SK-N-SH (cell line): ENCODE measurements at regions not wholly inside any gene's neighbourhood (a gene's known extent, or its start where the extent isn't known, plus 50 kb on each side); places are given as distances from the start of the nearest gene placed in this dataset.

Experiments
- CTCF ChIA-PET: fragments of 300-600, 350-600 bp; formaldehyde crosslinking; extraction: SDS; loops from one replicate; lab custom pipeline; 2021; lab: Yijun Ruan, JAX
- POLR2A ChIA-PET: fragments of 350-600 bp; sonication (Branson Sonifier 250); formaldehyde crosslinking; extraction: SDS; loops from one replicate; lab custom pipeline; 2020; ENCODE audit warnings: antibody characterized with exemption, inconsistent platforms; lab: Yijun Ruan, JAX
- DNase-seq: peaks from one replicate; pipeline ENCODE4 v3.0.0; 2012
- H2AFZ ChIP-seq: fragments of 200-600 bp; sonication (generic); 2 replicates; pipeline ENCODE4 v1.8.1; 2016; ENCODE audit warnings: antibody characterized with exemption, mild to moderate bottlenecking, low read depth
- H3F3A ChIP-seq: fragments of 200-600 bp; sonication (generic); replicated peaks from 2 replicates; pipeline ENCODE3; 2016; ENCODE audit warnings: antibody characterized with exemption, mild to moderate bottlenecking; ENCODE audit not compliant: insufficient read depth
- H3K27ac ChIP-seq, 2 experiments: fragments of 200-500 bp in 1 of 2; fragments of 200-600 bp in 1 of 2; sonication (Bioruptor generic) in 1 of 2; sonication (generic), shearing (Covaris generic) in 1 of 2; 2 replicates each; pipeline versions ENCODE4 v1.5.1 to v1.6.1; 2014 to 2016; ENCODE audit warnings: low read depth in 2 of 2, inconsistent platforms in 1 of 2, low read length in 1 of 2, mild to moderate bottlenecking in 1 of 2, mixed read lengths in 1 of 2
- H3K27me3 ChIP-seq: fragments of 200-600 bp; sonication (generic), shearing (Covaris generic); 2 replicates; pipeline ENCODE4 v1.6.1; 2016; ENCODE audit warnings: mixed run types; ENCODE audit not compliant: insufficient read depth
- H3K36me3 ChIP-seq, 2 experiments: fragments of 200-500 bp in 1 of 2; fragments of 200-600 bp in 1 of 2; sonication (Bioruptor generic) in 1 of 2; sonication (generic) in 1 of 2; replicated peaks in 1 of 2; 2 replicates each; pipeline versions ENCODE3 to v1.5.1; 2014 to 2016; ENCODE audit warnings: low read length in 1 of 2, mild to moderate bottlenecking in 1 of 2; ENCODE audit not compliant: insufficient read depth in 2 of 2, control insufficient read depth in 1 of 2
- H3K4me1 ChIP-seq, 2 experiments: fragments of 200-500 bp in 1 of 2; fragments of 200-600 bp in 1 of 2; sonication (Bioruptor generic) in 1 of 2; sonication (generic), shearing (Covaris generic) in 1 of 2; 2 replicates each; pipeline versions ENCODE4 v1.5.1 to v1.6.1; 2014 to 2016; ENCODE audit warnings: low read depth in 1 of 2, low read length in 1 of 2, mixed run types in 1 of 2; ENCODE audit not compliant: insufficient read depth in 2 of 2, control insufficient read depth in 1 of 2
- H3K4me2 ChIP-seq: fragments of 200-600 bp; sonication (generic), shearing (Covaris generic); 2 replicates; pipeline ENCODE4 v1.6.1; 2017; ENCODE audit warnings: mixed run types
- H3K4me3 ChIP-seq, 2 experiments: fragments of 200-500 bp in 1 of 2; fragments of 200-600 bp in 1 of 2; sonication (Bioruptor generic) in 1 of 2; sonication (generic), shearing (Covaris generic) in 1 of 2; 2 replicates each; pipeline versions ENCODE4 v1.5.1 to v1.8.1; 2014 to 2016; ENCODE audit warnings: low read depth in 2 of 2, inconsistent platforms in 1 of 2, low read length in 1 of 2, mild to moderate bottlenecking in 1 of 2, mixed read lengths in 1 of 2, moderate library complexity in 1 of 2
- H3K79me2 ChIP-seq: fragments of 200-600 bp; sonication (generic); 2 replicates; pipeline ENCODE4 v1.8.1; 2017; ENCODE audit warnings: mild to moderate bottlenecking; ENCODE audit not compliant: insufficient read depth
- H3K9ac ChIP-seq: fragments of 200-600 bp; sonication (generic); 2 replicates; pipeline ENCODE4 v1.6.1; 2017; ENCODE audit warnings: mixed run types
- H3K9me2 ChIP-seq: fragments of 200-600 bp; sonication (generic); 2 replicates; pipeline ENCODE4 v1.6.1; 2017; ENCODE audit warnings: mixed run types
- H3K9me3 ChIP-seq: fragments of 200-600 bp; sonication (generic); 2 replicates; pipeline ENCODE4 v1.6.1; 2017; ENCODE audit warnings: mixed run types, mild to moderate bottlenecking, moderate library complexity
- H4K20me1 ChIP-seq: fragments of 200-600 bp; sonication (generic); 2 replicates; pipeline ENCODE4 v1.6.1; 2017; ENCODE audit warnings: mild to moderate bottlenecking, mixed run types; ENCODE audit not compliant: insufficient read depth
- CHD2 ChIP-seq: fragments of 150-350 bp; IDR thresholded peaks from 2 replicates; pipeline ENCODE4 v1.6.1; 2018; ENCODE audit warnings: low read length; ENCODE audit not compliant: partially characterized antibody
- FOSL2 ChIP-seq: IDR thresholded peaks from 2 replicates; pipeline ENCODE4 v1.4.0; 2012; ENCODE audit warnings: low read depth, mild to moderate bottlenecking, moderate library complexity, borderline replicate concordance
- GABPA ChIP-seq: IDR thresholded peaks from 2 replicates; pipeline ENCODE4 v1.4.0; 2012; ENCODE audit warnings: low read depth, mild to moderate bottlenecking
- IRF3 ChIP-seq: fragments of 150-350 bp; IDR thresholded peaks from 2 replicates; pipeline ENCODE4 v1.6.1; 2016; ENCODE audit warnings: mild to moderate bottlenecking, low read depth, low read length
- JUND ChIP-seq: IDR thresholded peaks from 2 replicates; pipeline ENCODE4 v1.4.0; 2012
- MEF2A ChIP-seq: IDR thresholded peaks from 2 replicates; pipeline ENCODE4 v1.4.0; 2012; ENCODE audit warnings: low read depth, borderline replicate concordance
- NFIC ChIP-seq: IDR thresholded peaks from 2 replicates; pipeline ENCODE4 v1.4.0; 2012; ENCODE audit warnings: borderline replicate concordance
- RAD21 ChIP-seq: IDR thresholded peaks from 2 replicates; pipeline ENCODE4 v1.6.1; 2012; ENCODE audit warnings: mild to moderate bottlenecking, low read length
- REST ChIP-seq: IDR thresholded peaks from 2 replicates; pipeline ENCODE4 v1.6.1; 2012; ENCODE audit warnings: mild to moderate bottlenecking, low read depth, low read length, moderate library complexity
- SIN3A ChIP-seq: IDR thresholded peaks from 2 replicates; pipeline ENCODE4 v1.6.1; 2012; ENCODE audit warnings: low read depth, mild to moderate bottlenecking, low read length, moderate library complexity, borderline replicate concordance
- SMC3 ChIP-seq: IDR thresholded peaks from 2 replicates; pipeline ENCODE4 v1.6.1; 2012; ENCODE audit warnings: low read depth, low read length, improper control_type of control experiment
- TAF1 ChIP-seq: IDR thresholded peaks from 2 replicates; pipeline ENCODE4 v1.6.1; 2012; ENCODE audit warnings: low read depth, mild to moderate bottlenecking, low read length, moderate library complexity, borderline replicate concordance
- TCF12 ChIP-seq: IDR thresholded peaks from 2 replicates; pipeline ENCODE4 v1.4.0; 2012
- TEAD4 ChIP-seq: IDR thresholded peaks from 2 replicates; pipeline ENCODE4 v1.4.0; 2012; ENCODE audit warnings: mild to moderate bottlenecking, borderline replicate concordance; ENCODE audit not compliant: insufficient read depth
- ZBTB33 ChIP-seq: IDR thresholded peaks from 2 replicates; pipeline ENCODE4 v1.4.0; 2012; ENCODE audit warnings: low read depth, borderline replicate concordance
- TF ChIP-seq, protein P1 (sequence below): IDR thresholded peaks from 2 replicates; pipeline ENCODE4 v1.4.0; 2012; ENCODE audit warnings: low read depth, borderline replicate concordance
- TF ChIP-seq, protein P2 (sequence below): IDR thresholded peaks from 2 replicates; pipeline ENCODE4; 2012

- DNase-seq = no peak
- POLR2A ChIA-PET = no interaction called here
- TF ChIP-seq REST = no peak
- no peak for TF ChIP-seq FOSL2
- no peak for TF ChIP-seq CHD2
- TF ChIP-seq NFIC = no peak
- TF ChIP-seq TAF1 = no peak
- TF ChIP-seq TEAD4 = no peak
- no peak for TF ChIP-seq SMC3
- no peak for TF ChIP-seq MEF2A
- no peak for TF ChIP-seq SIN3A
- TF ChIP-seq IRF3 = no peak
- TF ChIP-seq, protein P1, sequence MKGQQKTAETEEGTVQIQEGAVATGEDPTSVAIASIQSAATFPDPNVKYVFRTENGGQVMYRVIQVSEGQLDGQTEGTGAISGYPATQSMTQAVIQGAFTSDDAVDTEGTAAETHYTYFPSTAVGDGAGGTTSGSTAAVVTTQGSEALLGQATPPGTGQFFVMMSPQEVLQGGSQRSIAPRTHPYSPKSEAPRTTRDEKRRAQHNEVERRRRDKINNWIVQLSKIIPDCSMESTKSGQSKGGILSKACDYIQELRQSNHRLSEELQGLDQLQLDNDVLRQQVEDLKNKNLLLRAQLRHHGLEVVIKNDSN = no peak
- TF ChIP-seq JUND = no peak
- no peak for TF ChIP-seq RAD21
- no peak for TF ChIP-seq ZBTB33
- no peak for TF ChIP-seq GABPA
- TF ChIP-seq TCF12 = no peak
- TF ChIP-seq, protein P2, sequence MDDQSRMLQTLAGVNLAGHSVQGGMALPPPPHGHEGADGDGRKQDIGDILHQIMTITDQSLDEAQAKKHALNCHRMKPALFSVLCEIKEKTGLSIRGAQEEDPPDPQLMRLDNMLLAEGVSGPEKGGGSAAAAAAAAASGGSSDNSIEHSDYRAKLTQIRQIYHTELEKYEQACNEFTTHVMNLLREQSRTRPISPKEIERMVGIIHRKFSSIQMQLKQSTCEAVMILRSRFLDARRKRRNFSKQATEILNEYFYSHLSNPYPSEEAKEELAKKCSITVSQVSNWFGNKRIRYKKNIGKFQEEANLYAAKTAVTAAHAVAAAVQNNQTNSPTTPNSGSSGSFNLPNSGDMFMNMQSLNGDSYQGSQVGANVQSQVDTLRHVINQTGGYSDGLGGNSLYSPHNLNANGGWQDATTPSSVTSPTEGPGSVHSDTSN = no peak
Measured at GRCh38 chr12:28699029-28699428, 450.0 kb upstream of the FAR2 start.

More at GRCh38 chr12:28699029-28699428, 450.0 kb upstream of the FAR2 start:
- CTCF ChIA-PET = no interaction called here
- no peak overlapping the region for H2AFZ ChIP-seq
- H3K27ac ChIP-seq = no peak overlapping the region
- H3K9me3 ChIP-seq = no peaks in the 10 kb centered on the region
- H3K9ac ChIP-seq = no peak overlapping the region
- H3K9me2 ChIP-seq = no peaks in the 10 kb centered on the region
- H3K36me3 ChIP-seq = no peaks in the 10 kb centered on the region
- H3K4me2 ChIP-seq = no peak overlapping the region
- no peaks in the 10 kb centered on the region for H3K79me2 ChIP-seq
- no peaks in the 10 kb centered on the region for H3F3A ChIP-seq
- no peaks in the 10 kb centered on the region for H4K20me1 ChIP-seq
- H3K4me3 ChIP-seq = no peak overlapping the region
- H3K4me1 ChIP-seq = no peaks in the 10 kb centered on the region
- no peaks in the 10 kb centered on the region for H3K27me3 ChIP-seq
